Endothelial cell of umbilical vein (primary cell): ENCODE measurements at regions not wholly inside any gene's neighbourhood (a gene's known extent, or its start where the extent isn't known, plus 50 kb on each side); places are given as distances from the start of the nearest gene placed in this dataset.

Source experiments
- BruUV-seq: library from RNA; stranded (reverse); fragments of 400-500 nt; replicated peaks from 2 replicates; lab custom pipeline; 2021; lab: Mats Ljungman, UMichigan
- CTCF ChIA-PET: fragments of 300-600, 350-600 bp; sonication (Branson Sonifier 250); formaldehyde crosslinking; loops from one replicate; lab custom pipeline; 2021; ENCODE audit warnings: antibody characterized with exemption, inconsistent platforms; lab: Charles Lee
- POLR2A ChIA-PET: fragments of 300-600, 350-600 bp; sonication (Branson Sonifier 250); formaldehyde crosslinking; loops from one replicate; lab custom pipeline; 2021; ENCODE audit warnings: antibody characterized with exemption, inconsistent platforms; lab: Charles Lee
- DNase-seq: peaks from one replicate; pipeline ENCODE4 v3.0.0-alpha.2; 2011; ENCODE audit warnings: low read depth, low spot score
- FAIRE-seq: peaks from 2 replicates; lab custom pipeline; 2011; peaks lifted over from hg19 to GRCh38; lab: Jason Lieb, UNC
- H2AFZ ChIP-seq: 2 replicates; pipeline ENCODE4 v1.6.0; 2012; ENCODE audit warnings: low read depth, low read length, control low read depth, inconsistent platforms
- H3K27ac ChIP-seq: 2 replicates; pipeline ENCODE4 v1.5.1; 2011; ENCODE audit warnings: low read depth, mild to moderate bottlenecking, control low read depth, low read length, moderate library complexity; ENCODE audit not compliant: insufficient read depth
- H3K27me3 ChIP-seq, 2 experiments: 2 replicates each; pipeline versions ENCODE4 v1.6.0 to v1.6.1; 2011; ENCODE audit warnings: low read length in 2 of 2, mixed read lengths in 1 of 2; ENCODE audit not compliant: control insufficient read depth in 2 of 2, insufficient read depth in 2 of 2
- H3K36me3 ChIP-seq, 2 experiments: 2 replicates in 1 of 2; 3 replicates in 1 of 2; pipeline ENCODE4 v1.5.1; 2011; ENCODE audit warnings: low read length in 2 of 2, mild to moderate bottlenecking in 1 of 2, moderate library complexity in 1 of 2; ENCODE audit not compliant: control insufficient read depth in 2 of 2, insufficient read depth in 2 of 2; ENCODE audit errors: extremely low read depth in 1 of 2
- H3K4me1 ChIP-seq: 3 replicates; pipeline ENCODE4 v1.5.1; 2011; ENCODE audit warnings: mild to moderate bottlenecking, low read length; ENCODE audit not compliant: control insufficient read depth, insufficient read depth; ENCODE audit errors: extremely low read depth
- H3K4me2 ChIP-seq: 2 replicates; pipeline ENCODE4 v1.6.1; 2011; ENCODE audit warnings: low read length, control low read depth, mixed read lengths; ENCODE audit not compliant: insufficient read depth
- H3K4me3 ChIP-seq, 3 experiments: fragments of 200-600 bp in 1 of 3; sonication (generic), shearing (Covaris generic) in 1 of 3; replicated peaks in 1 of 3; 2 replicates each; pipeline ENCODE4 v1.5.1; 2011 to 2016; ENCODE audit warnings: control low read depth in 3 of 3, low read length in 3 of 3, mild to moderate bottlenecking in 2 of 3, inconsistent platforms in 1 of 3, low read depth in 1 of 3, moderate library complexity in 1 of 3; ENCODE audit not compliant: insufficient read depth in 1 of 3
- H3K79me2 ChIP-seq: 2 replicates; pipeline ENCODE4 v1.6.0; 2012; ENCODE audit warnings: low read length, inconsistent platforms; ENCODE audit not compliant: control insufficient read depth, insufficient read depth
- H3K9ac ChIP-seq: replicated peaks from 2 replicates; pipeline ENCODE3; 2011; ENCODE audit warnings: low read length, control low read depth; ENCODE audit not compliant: insufficient read depth; ENCODE audit errors: extremely low read depth
- H3K9me1 ChIP-seq: replicated peaks from 3 replicates; pipeline ENCODE4 v1.6.0; 2011; ENCODE audit warnings: mild to moderate bottlenecking, low read length; ENCODE audit not compliant: control insufficient read depth, insufficient read depth; ENCODE audit errors: extremely low read depth
- H3K9me3 ChIP-seq: replicated peaks from 2 replicates; pipeline ENCODE4 v1.5.1; 2012; ENCODE audit warnings: low read length, inconsistent platforms; ENCODE audit not compliant: control insufficient read depth, insufficient read depth
- H4K20me1 ChIP-seq: replicated peaks from 2 replicates; pipeline ENCODE3; 2011; ENCODE audit warnings: mild to moderate bottlenecking, low read length; ENCODE audit not compliant: control insufficient read depth, insufficient read depth; ENCODE audit errors: extremely low read depth
- EZH2 ChIP-seq: IDR thresholded peaks from 2 replicates; pipeline ENCODE4 v1.6.1; 2012; ENCODE audit warnings: borderline replicate concordance, low read depth, mild to moderate bottlenecking, moderate library complexity, low read length, inconsistent platforms; ENCODE audit not compliant: severe bottlenecking
- FOS ChIP-seq: IDR thresholded peaks from 2 replicates; pipeline ENCODE4 v1.6.1; 2011; ENCODE audit warnings: mild to moderate bottlenecking, low read length, moderate library complexity, borderline replicate concordance; ENCODE audit not compliant: insufficient read depth
- GATA2 ChIP-seq: IDR thresholded peaks from 2 replicates; pipeline ENCODE4 v1.7.0; 2011; ENCODE audit warnings: low read depth, mild to moderate bottlenecking, moderate library complexity, mixed read lengths, low read length; ENCODE audit not compliant: insufficient read length, insufficient read depth
- JUN ChIP-seq: IDR thresholded peaks from 2 replicates; pipeline ENCODE4 v1.6.1; 2011; ENCODE audit warnings: borderline replicate concordance, low read depth; ENCODE audit not compliant: insufficient read length, insufficient read depth
- MYC ChIP-seq: IDR thresholded peaks from one replicate; pipeline ENCODE4 v1.6.1; 2011; ENCODE audit warnings: mild to moderate bottlenecking, low read depth, low read length
- POLR2A ChIP-seq: IDR thresholded peaks from 2 replicates; pipeline ENCODE4 v1.6.1; 2012; ENCODE audit warnings: low read depth, mild to moderate bottlenecking, control low read depth, low read length
- POLR2AphosphoS5 ChIP-seq: IDR thresholded peaks from 2 replicates; pipeline ENCODE4 v1.6.1; 2012; ENCODE audit warnings: low read depth, mild to moderate bottlenecking, control low read depth, low read length, moderate library complexity; ENCODE audit not compliant: insufficient read depth
- dilution Hi-C: fragments of 300-500 bp; cut with MboI; formaldehyde crosslinking; loops from one replicate; pipeline ENCODE4 v1.15.0; 2019; ENCODE audit warnings: low sequenced_read_pairs; ENCODE audit not compliant: extremely low pct_ligation_motif_present
- intact Hi-C: fragments of 100-400 bp; cut with micrococcal nuclease; formaldehyde crosslinking; loops from one replicate; pipeline ENCODE4 v1.10.0; 2022
- TF ChIP-seq, protein P1 (sequence below): IDR thresholded peaks from 2 replicates; pipeline ENCODE4 v1.6.1; 2011; ENCODE audit not compliant: insufficient read depth, insufficient read length
- TF ChIP-seq, protein P2 (sequence below), 2 donors: IDR thresholded peaks; 1 replicate in 1 of 2; 2 replicates in 1 of 2; pipeline ENCODE4 v1.5.1; 2011; ENCODE audit warnings: low read length in 2 of 2, mild to moderate bottlenecking in 2 of 2, moderate library complexity in 2 of 2, control low read depth in 1 of 2, inconsistent platforms in 1 of 2, low read depth in 1 of 2; ENCODE audit not compliant: insufficient read depth in 1 of 2; ENCODE audit errors: extremely low read depth in 1 of 2

DNA sequence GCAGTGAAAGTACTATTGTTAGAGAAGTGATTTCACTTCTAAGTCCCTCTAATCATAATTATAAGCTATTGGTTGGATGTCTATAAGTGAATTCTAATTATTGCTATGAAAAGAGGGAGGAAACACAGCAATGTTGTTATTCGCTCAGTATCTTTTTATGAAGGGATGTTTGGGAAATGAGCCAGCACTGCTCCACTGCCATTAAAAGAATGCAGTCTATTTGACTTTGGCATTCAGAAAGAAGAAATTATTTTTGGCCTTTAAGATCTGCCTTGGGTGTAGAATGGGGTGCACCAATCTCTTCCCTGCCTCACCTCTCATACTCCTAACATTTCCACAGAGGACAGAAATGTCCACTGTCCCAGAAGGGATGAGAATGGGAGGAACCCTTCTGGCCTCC, 332.0 kb downstream of the SPATA31D1 start:
- Histone ChIP-seq H3K27ac (no peak overlapping the region), H3K9ac (no peak overlapping the region), H4K20me1 (no peaks in the 10 kb centered on the region), H3K36me3 (no peaks in the 10 kb centered on the region), H3K4me3 (no peak overlapping the region), H3K9me3 (no peaks in the 10 kb centered on the region), H3K4me2 (no peak overlapping the region), H3K4me1 (no peaks in the 10 kb centered on the region), H2AFZ (no peak overlapping the region), H3K9me1 (no peaks in the 10 kb centered on the region), H3K79me2 (no peaks in the 10 kb centered on the region), H3K27me3 (no peaks in the 10 kb centered on the region)
- no peak for FAIRE-seq
- no peak for DNase-seq
- ChIA-PET POLR2A (no interaction called here), CTCF (no interaction called here)
- dilution Hi-C loops = no loop called here
- no TSS peak for BruUV-seq
- no peak for TF ChIP-seq POLR2AphosphoS5
- no peak for TF ChIP-seq MYC
- no peak for TF ChIP-seq GATA2
- TF ChIP-seq POLR2A = no peak
- TF ChIP-seq, protein P1, sequence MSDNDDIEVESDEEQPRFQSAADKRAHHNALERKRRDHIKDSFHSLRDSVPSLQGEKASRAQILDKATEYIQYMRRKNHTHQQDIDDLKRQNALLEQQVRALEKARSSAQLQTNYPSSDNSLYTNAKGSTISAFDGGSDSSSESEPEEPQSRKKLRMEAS = no peak
- TF ChIP-seq, protein P2, sequence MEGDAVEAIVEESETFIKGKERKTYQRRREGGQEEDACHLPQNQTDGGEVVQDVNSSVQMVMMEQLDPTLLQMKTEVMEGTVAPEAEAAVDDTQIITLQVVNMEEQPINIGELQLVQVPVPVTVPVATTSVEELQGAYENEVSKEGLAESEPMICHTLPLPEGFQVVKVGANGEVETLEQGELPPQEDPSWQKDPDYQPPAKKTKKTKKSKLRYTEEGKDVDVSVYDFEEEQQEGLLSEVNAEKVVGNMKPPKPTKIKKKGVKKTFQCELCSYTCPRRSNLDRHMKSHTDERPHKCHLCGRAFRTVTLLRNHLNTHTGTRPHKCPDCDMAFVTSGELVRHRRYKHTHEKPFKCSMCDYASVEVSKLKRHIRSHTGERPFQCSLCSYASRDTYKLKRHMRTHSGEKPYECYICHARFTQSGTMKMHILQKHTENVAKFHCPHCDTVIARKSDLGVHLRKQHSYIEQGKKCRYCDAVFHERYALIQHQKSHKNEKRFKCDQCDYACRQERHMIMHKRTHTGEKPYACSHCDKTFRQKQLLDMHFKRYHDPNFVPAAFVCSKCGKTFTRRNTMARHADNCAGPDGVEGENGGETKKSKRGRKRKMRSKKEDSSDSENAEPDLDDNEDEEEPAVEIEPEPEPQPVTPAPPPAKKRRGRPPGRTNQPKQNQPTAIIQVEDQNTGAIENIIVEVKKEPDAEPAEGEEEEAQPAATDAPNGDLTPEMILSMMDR (IDR thresholded peaks at IDR 0.05; ENCODE audit: extremely low read depth in 1 of 2, insufficient read depth in 1 of 2, low read depth in 1 of 2, low read length in 2 of 2) = no peak
- no peak for TF ChIP-seq JUN
- TF ChIP-seq EZH2 = no peak
- no peak for TF ChIP-seq FOS
- intact Hi-C loops = no loop called here
